H9 (cell line): ENCODE measurements at regions not wholly inside any gene's neighbourhood (a gene's known extent, or its start where the extent isn't known, plus 50 kb on each side); places are given as distances from the start of the nearest gene placed in this dataset.

Experiments
- DNase-seq: peaks from one replicate; pipeline ENCODE4 v3.0.0-alpha.2; 2017
- H2AFZ ChIP-seq: one replicate; pipeline ENCODE4 v1.6.1; 2013; ENCODE audit warnings: mild to moderate bottlenecking, low read length, control low read depth, moderate library complexity
- H2AK5ac ChIP-seq: 2 replicates; pipeline ENCODE4 v1.6.1; 2013; ENCODE audit warnings: low read length, control low read depth, mixed read lengths; ENCODE audit not compliant: insufficient read length
- H2BK120ac ChIP-seq: one replicate; pipeline ENCODE4 v1.6.1; 2013; ENCODE audit warnings: low read depth, mild to moderate bottlenecking, low read length, control low read depth, inconsistent platforms; ENCODE audit not compliant: poor library complexity, severe bottlenecking
- H2BK12ac ChIP-seq: 2 replicates; pipeline ENCODE4 v1.6.1; 2013; ENCODE audit warnings: low read length, control low read depth, mixed read lengths, low read depth; ENCODE audit not compliant: insufficient read length
- H2BK15ac ChIP-seq: 2 replicates; pipeline ENCODE4 v1.6.1; 2013; ENCODE audit warnings: low read depth, low read length, control low read depth
- H2BK20ac ChIP-seq: one replicate; pipeline ENCODE4 v1.6.1; 2013; ENCODE audit warnings: low read depth, mild to moderate bottlenecking, low read length, control low read depth, inconsistent platforms; ENCODE audit not compliant: poor library complexity, severe bottlenecking
- H2BK5ac ChIP-seq: 2 replicates; pipeline ENCODE4 v1.6.1; 2013; ENCODE audit warnings: low read length, control low read depth, mixed read lengths; ENCODE audit not compliant: insufficient read length
- H3K14ac ChIP-seq: 2 replicates; pipeline ENCODE4 v1.6.1; 2013; ENCODE audit warnings: low read length, control low read depth; ENCODE audit not compliant: insufficient read depth
- H3K18ac ChIP-seq: 2 replicates; pipeline ENCODE4 v1.6.1; 2013; ENCODE audit warnings: low read depth, mild to moderate bottlenecking, mixed read lengths, low read length, control low read depth; ENCODE audit not compliant: insufficient read length
- H3K23ac ChIP-seq: 2 replicates; pipeline ENCODE4 v1.6.1; 2013; ENCODE audit warnings: low read length, control low read depth, mixed read lengths, low read depth; ENCODE audit not compliant: insufficient read length
- H3K23me2 ChIP-seq: 2 replicates; pipeline ENCODE4 v1.6.1; 2013; ENCODE audit warnings: low read depth, mild to moderate bottlenecking, mixed read lengths, low read length, control low read depth; ENCODE audit not compliant: insufficient read length, poor library complexity, severe bottlenecking
- H3K27ac ChIP-seq: 2 replicates; pipeline ENCODE4 v1.5.1; 2013; ENCODE audit warnings: low read length, control low read depth, mixed read lengths, low read depth; ENCODE audit not compliant: insufficient read length
- H3K27me3 ChIP-seq: 2 replicates; pipeline ENCODE4 v1.6.1; 2013; ENCODE audit warnings: low read length, control low read depth, inconsistent platforms; ENCODE audit not compliant: insufficient read depth
- H3K4ac ChIP-seq: 2 replicates; pipeline ENCODE4 v1.6.1; 2013; ENCODE audit warnings: low read depth, mild to moderate bottlenecking, control low read depth, inconsistent platforms, low read length, moderate library complexity
- H3K4me1 ChIP-seq: 2 replicates; pipeline ENCODE4 v1.6.1; 2013; ENCODE audit warnings: low read length, control low read depth, inconsistent platforms; ENCODE audit not compliant: insufficient read depth
- H3K4me2 ChIP-seq: 2 replicates; pipeline ENCODE4 v1.6.1; 2013; ENCODE audit warnings: low read length, control low read depth, mixed read lengths; ENCODE audit not compliant: insufficient read length, insufficient read depth
- H3K56ac ChIP-seq: 2 replicates; pipeline ENCODE4 v1.6.1; 2013; ENCODE audit warnings: low read depth, mild to moderate bottlenecking, mixed read lengths, low read length, control low read depth; ENCODE audit not compliant: insufficient read length
- H3K79me1 ChIP-seq: 2 replicates; pipeline ENCODE4 v1.6.1; 2013; ENCODE audit warnings: low read depth, mild to moderate bottlenecking, moderate library complexity, low read length, control low read depth, inconsistent platforms; ENCODE audit not compliant: insufficient read depth, poor library complexity, severe bottlenecking
- H3K79me2 ChIP-seq: 2 replicates; pipeline ENCODE4 v1.6.1; 2013; ENCODE audit warnings: low read length, control low read depth, inconsistent platforms; ENCODE audit not compliant: insufficient read depth
- H3K9ac ChIP-seq: 2 replicates; pipeline ENCODE4 v1.6.1; 2013; ENCODE audit warnings: low read length, control low read depth, mixed read lengths; ENCODE audit not compliant: insufficient read length; ENCODE audit errors: extremely low read depth
- H3K9me3 ChIP-seq: one replicate; pipeline ENCODE4 v1.6.1; 2013; ENCODE audit warnings: low read depth, low read length, inconsistent platforms; ENCODE audit not compliant: control insufficient read depth
- H3T11ph ChIP-seq: one replicate; pipeline ENCODE4 v1.6.1; 2013; ENCODE audit warnings: mild to moderate bottlenecking, low read length, control low read depth, inconsistent platforms
- H4K20me1 ChIP-seq: one replicate; pipeline ENCODE4 v1.6.1; 2013; ENCODE audit not compliant: control insufficient read depth, insufficient read length, insufficient read depth
- H4K5ac ChIP-seq: 2 replicates; pipeline ENCODE4 v1.6.1; 2013; ENCODE audit warnings: low read depth, mild to moderate bottlenecking, mixed read lengths, low read length, control low read depth; ENCODE audit not compliant: insufficient read length
- H4K8ac ChIP-seq: replicated peaks from 2 replicates; pipeline ENCODE4 v1.6.1; 2013; ENCODE audit warnings: low read length, control low read depth, mixed read lengths, low read depth; ENCODE audit not compliant: insufficient read length
- H4K91ac ChIP-seq: 2 replicates; pipeline ENCODE4 v1.6.1; 2013; ENCODE audit warnings: low read depth, mild to moderate bottlenecking, moderate library complexity, mixed read lengths, low read length, control low read depth; ENCODE audit not compliant: insufficient read length
- H3K27ac Mint-ChIP-seq, 3 experiments: 2 replicates in 2 of 3; 3 replicates in 1 of 3; pipeline ENCODE4 v1.8.0; 2020 to 2021; ENCODE audit warnings: mixed read lengths in 3 of 3, mild to moderate bottlenecking in 1 of 3, moderate library complexity in 1 of 3
- H3K27me3 Mint-ChIP-seq: 2 replicates; pipeline ENCODE4 v1.8.0; 2021; ENCODE audit warnings: low read depth, mild to moderate bottlenecking, moderate library complexity, mixed read lengths
- H3K36me3 Mint-ChIP-seq, 3 experiments: 2 replicates in 2 of 3; 3 replicates in 1 of 3; pipeline ENCODE4 v1.8.0; 2020 to 2021; ENCODE audit warnings: low read depth in 3 of 3, mixed read lengths in 3 of 3; ENCODE audit not compliant: insufficient read depth in 1 of 3
- H3K4me1 Mint-ChIP-seq, 2 experiments: 2 replicates each; pipeline ENCODE4 v1.8.0; 2020; ENCODE audit warnings: mixed read lengths in 2 of 2
- H3K4me3 Mint-ChIP-seq, 2 experiments: 2 replicates in 1 of 2; 3 replicates in 1 of 2; pipeline ENCODE4 v1.8.0; 2020 to 2021; ENCODE audit warnings: mild to moderate bottlenecking in 2 of 2, mixed read lengths in 2 of 2, moderate library complexity in 1 of 2
- H3K9me3 Mint-ChIP-seq, 2 experiments: 2 replicates in 1 of 2; 3 replicates in 1 of 2; pipeline ENCODE4 v1.8.0; 2020; ENCODE audit warnings: mild to moderate bottlenecking in 2 of 2, mixed read lengths in 2 of 2, moderate library complexity in 1 of 2
- WGBS: extraction: QIAGEN DNeasy Blood & Tissue Kit; methylation state at CpG from one replicate; pipeline ENCODE4 v1.1.7; 2013; ENCODE audit warnings: missing lambda C conversion rate, low lambda C conversion rate, mixed read lengths; ENCODE audit not compliant: insufficient read length; ENCODE audit errors: extremely low coverage; 5-methylcytosine and 5-hydroxymethylcytosine counted together
- TF ChIP-seq, protein P1 (sequence below): fragments of 200-600 bp; sonication (generic); conservative IDR thresholded peaks from 3 replicates; pipeline ENCODE4 v1.8.0; 2021; ENCODE audit warnings: antibody characterized with exemption, mild to moderate bottlenecking

DNA sequence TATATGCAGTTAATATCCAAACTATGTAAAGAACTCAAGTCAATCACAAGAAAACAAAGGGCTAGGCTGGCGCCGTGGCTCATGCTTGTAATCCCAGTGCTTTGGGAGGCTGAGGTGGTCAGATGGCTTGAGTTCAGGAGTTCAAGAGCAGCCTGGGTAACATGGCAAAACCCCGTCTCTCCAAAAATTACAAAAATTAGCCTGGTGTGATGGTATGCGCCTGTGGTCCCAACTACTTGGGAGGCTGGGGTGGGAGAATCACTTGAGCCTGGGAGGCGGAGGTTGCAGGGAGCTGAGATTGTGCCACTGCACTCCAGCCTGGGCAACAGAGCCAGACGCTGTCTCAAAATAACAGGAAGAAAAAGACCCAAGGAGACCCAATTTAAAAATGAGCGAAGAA lies 91.9 kb upstream of the ALKAL2 start:
- no peak overlapping the region for H2BK15ac ChIP-seq
- TF ChIP-seq, protein P1, sequence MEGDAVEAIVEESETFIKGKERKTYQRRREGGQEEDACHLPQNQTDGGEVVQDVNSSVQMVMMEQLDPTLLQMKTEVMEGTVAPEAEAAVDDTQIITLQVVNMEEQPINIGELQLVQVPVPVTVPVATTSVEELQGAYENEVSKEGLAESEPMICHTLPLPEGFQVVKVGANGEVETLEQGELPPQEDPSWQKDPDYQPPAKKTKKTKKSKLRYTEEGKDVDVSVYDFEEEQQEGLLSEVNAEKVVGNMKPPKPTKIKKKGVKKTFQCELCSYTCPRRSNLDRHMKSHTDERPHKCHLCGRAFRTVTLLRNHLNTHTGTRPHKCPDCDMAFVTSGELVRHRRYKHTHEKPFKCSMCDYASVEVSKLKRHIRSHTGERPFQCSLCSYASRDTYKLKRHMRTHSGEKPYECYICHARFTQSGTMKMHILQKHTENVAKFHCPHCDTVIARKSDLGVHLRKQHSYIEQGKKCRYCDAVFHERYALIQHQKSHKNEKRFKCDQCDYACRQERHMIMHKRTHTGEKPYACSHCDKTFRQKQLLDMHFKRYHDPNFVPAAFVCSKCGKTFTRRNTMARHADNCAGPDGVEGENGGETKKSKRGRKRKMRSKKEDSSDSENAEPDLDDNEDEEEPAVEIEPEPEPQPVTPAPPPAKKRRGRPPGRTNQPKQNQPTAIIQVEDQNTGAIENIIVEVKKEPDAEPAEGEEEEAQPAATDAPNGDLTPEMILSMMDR: no peak
- no peaks in the 10 kb centered on the region for H3K79me2 ChIP-seq
- H3K23me2 ChIP-seq: peaks cover 2% of the 10 kb centered on the region
- Mint-ChIP-seq H3K27me3 (peaks cover 2% of the 10 kb centered on the region), H3K4me1 (peaks cover 8 to 23% of the 10 kb centered on the region in 2 experiments), H3K9me3 (peaks cover 0 to 8% of the 10 kb centered on the region in 2 experiments; a peak in 3 of 5 replicates), H3K27ac (no peak overlapping the region), H3K36me3 (no peaks in the 10 kb centered on the region), H3K4me3 (no peak overlapping the region)
- H3K14ac ChIP-seq: no peak overlapping the region
- H2AK5ac ChIP-seq: no peak overlapping the region
- no peak overlapping the region for H4K5ac ChIP-seq
- no peak overlapping the region for H4K8ac ChIP-seq
- H2BK20ac ChIP-seq: no peak overlapping the region
- no peak overlapping the region for H3T11ph ChIP-seq
- H2AFZ ChIP-seq: no peak overlapping the region
- no peak overlapping the region for H3K23ac ChIP-seq
- H3K27ac ChIP-seq: no peak overlapping the region
- H4K20me1 ChIP-seq: no peaks in the 10 kb centered on the region
- H3K18ac ChIP-seq: no peak overlapping the region
- H3K9ac ChIP-seq: no peak overlapping the region
- H2BK120ac ChIP-seq: no peak overlapping the region
- H3K56ac ChIP-seq: no peak overlapping the region
- no peaks in the 10 kb centered on the region; the same call in 1 of the 2 replicates for H3K27me3 ChIP-seq
- no peaks in the 10 kb centered on the region; the same call in 1 of the 2 replicates for H3K4me1 ChIP-seq
- H3K4ac ChIP-seq: no peak overlapping the region
- H2BK5ac ChIP-seq: no peak overlapping the region
- no peak overlapping the region for H3K4me2 ChIP-seq
- no peak overlapping the region for H4K91ac ChIP-seq
- H3K79me1 ChIP-seq: no peaks in the 10 kb centered on the region
- no CpG with 5 or more reads among the region's 7 CpGs for WGBS
- H3K9me3 ChIP-seq: no peaks in the 10 kb centered on the region
- H2BK12ac ChIP-seq: no peak overlapping the region
- no peak for DNase-seq
